NCI-H2227 treated with DMSO at 0.1 percent for 48 hours (cell line): ENCODE measurements at regions not wholly inside any gene's neighbourhood (a gene's known extent, or its start where the extent isn't known, plus 50 kb on each side); places are given as distances from the start of the nearest gene placed in this dataset.
A peak's percentile ranks its signal among the peaks of the same experiment; 100 is the strongest.

Experiments used
- DNase-seq: peaks from one replicate; lab custom pipeline; 2025; lab: John Stamatoyannopoulos, UW

DNA sequence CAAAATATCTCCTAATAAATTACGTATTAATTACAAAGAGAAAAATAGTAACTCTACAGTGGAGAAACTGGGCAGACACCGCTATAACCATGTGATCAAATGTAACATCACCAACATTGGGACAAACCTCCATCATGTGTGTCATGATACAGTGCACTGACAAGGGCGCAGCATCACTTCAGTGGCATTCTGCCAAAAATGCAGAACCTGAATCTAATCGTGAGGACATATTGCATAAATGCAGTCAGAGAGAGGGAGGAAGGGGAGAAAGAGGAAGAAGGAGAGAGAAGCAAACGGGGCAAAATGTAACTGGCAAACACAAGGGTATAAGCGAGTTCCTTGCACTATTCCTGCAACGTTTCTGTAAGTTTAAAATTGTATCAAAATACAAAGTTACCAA lies 74.2 kb upstream of the MARCHF10 start:
- DNase-seq = no peak

DNA sequence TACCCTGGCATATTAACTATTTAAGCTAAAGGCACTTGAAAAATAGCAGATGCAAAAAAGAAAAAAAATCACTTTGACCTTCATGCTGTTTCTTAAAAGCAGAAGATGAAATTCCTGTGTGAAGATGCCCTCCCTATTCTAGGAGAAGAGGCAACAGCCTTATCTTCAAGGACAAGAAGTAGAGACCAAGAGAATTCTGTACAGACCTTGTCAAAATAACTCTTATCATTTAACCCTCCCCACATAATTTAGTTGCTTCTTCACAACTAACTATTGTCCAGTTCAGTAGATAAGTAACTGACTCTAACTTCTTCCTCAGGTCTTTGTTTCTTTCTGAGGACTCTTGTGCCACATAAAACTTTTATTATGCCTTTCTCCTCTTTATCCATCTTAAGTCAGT lies 72.0 kb upstream of the MARCHF10 start:
- no peak for DNase-seq

- DNase-seq = no peak
Observed at GRCh38 chr17:62876673-62877405, 68.7 kb upstream of the MARCHF10 start.

- no peak for DNase-seq
Observed at GRCh38 chr17:62876063-62876462, 67.9 kb upstream of the MARCHF10 start.

DNA sequence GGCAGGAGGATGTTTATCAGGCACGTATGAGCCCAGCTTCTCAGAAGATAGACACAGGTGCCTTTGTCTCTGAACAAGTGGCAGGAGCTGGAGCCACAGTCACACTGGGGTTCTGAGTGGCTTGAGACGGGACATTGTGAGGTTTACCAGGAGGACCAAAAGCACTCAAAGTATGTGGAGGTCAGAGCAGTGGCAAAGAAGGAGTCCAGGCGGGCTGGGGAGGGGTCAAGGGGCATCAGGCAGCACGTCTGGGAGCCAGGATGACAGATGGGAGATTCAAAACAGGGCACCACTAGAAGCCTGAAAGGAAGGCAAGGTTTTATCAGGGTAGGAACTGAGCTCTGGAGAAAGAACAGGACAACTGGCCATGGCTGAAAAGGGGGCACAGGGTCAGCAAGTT lies 67.2 kb upstream of the MARCHF10 start:
- DNase-seq = no peak

- DNase-seq = no peak
Observed at GRCh38 chr17:62871291-62871690, 63.2 kb upstream of the MARCHF10 start.

DNA sequence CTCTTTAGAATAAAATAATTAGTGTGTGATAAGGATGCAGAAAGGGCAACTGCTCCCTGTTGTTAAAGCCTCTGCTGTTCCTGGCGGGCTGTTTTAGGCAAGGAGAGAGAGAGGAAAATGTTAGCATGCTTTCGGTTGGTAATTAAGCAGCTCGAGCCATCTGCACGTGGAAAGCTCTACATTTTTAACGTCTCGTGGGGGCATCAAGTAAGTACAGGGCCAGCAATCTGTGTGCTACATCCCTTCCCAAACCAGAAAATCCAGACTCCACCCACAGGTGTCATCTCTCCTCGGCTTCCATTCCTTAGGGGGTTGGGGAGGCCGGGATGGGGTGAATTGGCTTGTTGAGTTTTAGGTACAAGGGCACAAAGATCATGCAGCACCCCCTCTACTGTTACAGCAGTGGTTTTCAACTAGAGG lies 62.4 kb upstream of the MARCHF10 start:
- DNase-seq = no peak

- peak; percentile 86 for DNase-seq
Observed at GRCh38 chr17:62870030-62870541, 62.0 kb upstream of the MARCHF10 start.

DNA sequence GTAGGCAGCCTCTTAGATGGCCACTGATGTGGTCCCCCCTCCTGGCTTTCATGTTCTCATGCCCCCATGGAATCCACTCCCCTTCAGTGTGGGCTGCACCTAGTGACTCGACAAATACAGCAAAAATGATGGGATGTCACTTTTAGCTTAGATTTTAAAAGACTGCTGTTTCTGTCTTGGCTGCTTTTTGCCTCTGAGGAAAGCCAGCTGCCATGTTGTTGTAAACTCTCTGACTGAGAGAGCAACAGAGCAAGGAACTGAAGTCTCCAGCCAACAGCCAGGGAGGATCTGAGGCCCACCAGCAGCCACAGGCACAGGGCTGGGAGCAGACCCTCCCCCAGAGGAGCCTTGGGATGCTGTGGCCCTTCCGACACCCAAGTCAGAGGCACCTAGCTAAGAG lies 60.6 kb upstream of the MARCHF10 start:
- DNase-seq = no peak

DNA sequence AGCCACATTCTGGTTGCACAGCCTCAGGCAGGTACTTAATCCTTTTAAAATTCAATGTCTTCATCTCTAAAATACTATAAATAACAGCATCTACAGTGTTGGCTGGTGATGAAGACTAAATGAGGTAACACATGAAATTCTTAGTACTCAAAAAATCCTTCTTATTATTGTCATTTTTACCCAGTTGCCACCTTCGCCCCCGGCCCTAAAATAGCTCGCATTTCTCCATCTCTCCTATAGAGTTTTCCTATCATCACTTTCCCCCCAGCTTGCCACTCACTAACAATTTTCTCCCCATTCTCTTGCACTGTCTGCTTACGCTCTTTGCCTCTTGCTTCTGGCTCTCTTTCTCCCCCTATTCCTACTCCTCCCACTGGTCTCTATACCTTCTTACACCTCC lies 59.9 kb upstream of the MARCHF10 start:
- DNase-seq = no peak

DNA sequence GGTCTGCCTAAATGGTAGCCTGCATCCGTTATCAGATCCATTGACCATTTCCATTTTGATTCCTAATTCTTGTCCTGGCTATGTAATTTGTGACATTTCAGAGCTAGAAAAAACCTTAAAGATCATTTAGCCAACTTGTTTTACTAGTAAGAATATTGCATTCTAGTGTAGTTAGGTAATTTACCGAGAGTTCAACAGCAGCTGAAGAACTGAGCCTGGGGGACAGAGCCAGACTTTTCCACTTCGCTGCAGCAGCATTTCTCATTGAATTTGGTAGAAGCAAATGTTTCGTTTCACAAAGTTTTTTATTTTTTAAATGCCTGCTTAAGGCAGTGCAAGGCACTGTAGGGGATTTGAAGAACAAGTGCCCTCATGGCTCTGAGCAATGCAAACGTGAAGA lies 59.2 kb upstream of the MARCHF10 start:
- DNase-seq = no peak

DNA sequence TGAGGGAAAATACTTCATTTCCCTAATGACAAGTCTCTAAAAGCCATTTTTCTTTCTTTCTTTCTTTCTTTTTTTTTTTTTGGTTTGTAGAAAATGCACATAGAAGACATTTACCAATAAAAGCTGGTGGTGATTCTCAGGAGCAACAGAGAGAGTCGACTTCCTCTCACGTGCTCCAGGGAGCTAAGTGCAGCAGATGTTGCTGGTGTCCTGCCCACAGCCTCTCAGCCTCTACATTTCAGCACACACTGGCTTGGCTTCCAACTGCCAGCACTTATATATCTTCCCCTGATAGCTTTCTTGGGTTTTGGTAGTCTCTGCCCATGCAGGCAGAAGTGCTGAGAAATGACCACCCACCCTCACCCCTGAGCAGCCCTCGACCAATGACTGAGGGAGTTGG lies 58.4 kb upstream of the MARCHF10 start:
- DNase-seq = no peak

DNA sequence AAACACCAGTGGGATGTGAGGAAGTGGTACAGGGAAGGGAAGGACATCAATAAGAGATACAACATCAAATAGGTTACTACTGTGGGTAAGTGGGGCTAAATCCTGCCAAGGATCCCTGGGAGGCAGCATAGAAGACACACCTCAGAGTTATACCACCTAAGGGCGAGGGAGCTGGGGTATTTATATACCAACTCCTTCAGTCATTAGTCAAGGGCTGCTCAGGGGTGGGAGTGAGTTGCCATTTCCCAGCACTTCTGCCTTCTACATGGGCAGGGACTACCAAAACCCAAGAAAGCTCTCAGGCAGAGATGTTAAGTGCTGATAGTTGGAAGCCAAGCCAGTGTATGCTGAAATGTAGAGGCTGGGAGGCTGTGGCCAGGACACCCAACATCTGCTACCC lies 57.5 kb upstream of the MARCHF10 start:
- no peak for DNase-seq

- DNase-seq = no peak
Observed at GRCh38 chr17:62862251-62862650, 54.1 kb upstream of the MARCHF10 start.

DNA sequence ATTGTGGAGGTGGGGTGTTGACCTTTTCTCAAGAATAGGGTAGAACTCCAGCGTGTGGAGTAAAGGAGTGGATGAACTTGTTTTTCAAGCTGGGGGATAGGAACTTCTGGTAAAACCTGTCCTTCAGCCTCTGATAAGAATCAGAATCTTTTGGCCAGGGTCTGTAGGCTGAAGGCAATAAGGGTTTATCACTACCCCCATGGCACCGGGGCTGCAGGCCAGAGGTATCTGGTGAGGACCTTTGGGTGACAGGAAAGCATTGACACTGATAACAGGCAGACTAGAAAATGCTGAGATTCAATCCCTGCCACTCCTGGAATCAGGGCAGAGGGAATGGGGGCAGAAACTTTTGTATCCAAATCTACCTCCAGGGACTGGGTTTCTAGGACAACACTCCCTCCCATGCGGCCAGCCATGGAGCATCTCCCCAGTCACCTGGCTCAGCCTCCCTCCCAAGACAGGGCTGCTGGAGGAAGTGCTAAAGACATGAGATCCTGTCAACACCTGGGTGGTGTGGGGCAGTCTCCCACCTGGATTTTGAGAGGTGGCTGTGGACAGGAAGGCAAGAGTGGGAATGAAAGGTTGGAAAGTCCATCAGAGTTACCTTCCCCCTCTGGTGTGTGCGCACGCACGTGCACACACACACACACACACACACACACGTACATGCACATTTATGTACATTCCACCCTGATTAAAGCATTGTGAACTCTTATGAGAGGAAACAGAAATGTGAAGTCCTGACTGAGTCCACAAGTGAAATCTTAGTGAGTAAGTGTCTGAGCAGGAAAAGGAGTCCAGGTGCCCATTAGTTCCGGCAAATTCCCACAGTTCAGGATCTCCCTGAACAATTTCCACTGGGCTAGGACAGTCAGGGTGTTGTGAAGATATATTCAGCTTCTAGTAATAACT lies 53.1 kb upstream of the MARCHF10 start:
- no peak for DNase-seq

DNA sequence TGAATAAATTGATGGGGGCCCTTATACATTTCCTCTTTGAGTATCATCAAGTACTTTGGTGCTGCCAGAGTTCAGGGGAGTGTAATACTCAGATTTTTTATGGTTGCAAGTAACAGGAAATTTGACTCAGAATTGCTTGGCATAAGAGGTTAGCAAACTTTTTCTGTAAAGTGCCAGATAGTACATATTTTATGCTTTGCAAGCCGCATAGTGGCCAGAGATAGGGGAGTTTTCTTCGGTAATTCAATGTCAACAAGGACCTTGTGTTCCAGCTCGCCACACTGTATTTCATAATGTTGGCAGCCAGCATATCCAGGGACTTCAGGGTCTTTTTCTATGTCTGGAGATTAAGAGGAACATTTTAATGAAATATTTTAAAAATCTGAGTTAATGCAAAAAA lies 51.0 kb upstream of the MARCHF10 start:
- no peak for DNase-seq
